Body of pancreas (tissue), 4 donors: ENCODE measurements at regions not wholly inside any gene's neighbourhood (a gene's known extent, or its start where the extent isn't known, plus 50 kb on each side); places are given as distances from the start of the nearest gene placed in this dataset.

Experiments used
- CTCF ChIP-seq, 7 experiments: fragments of 450-650 bp in 4 of 7; fragments of 200-600 bp in 3 of 7; sonication (generic) in 3 of 7; IDR thresholded peaks; one replicate each; pipeline ENCODE4 v1.5.1; 2016 to 2019; ENCODE audit warnings: antibody characterized with exemption in 7 of 7
- POLR2A ChIP-seq, 3 donors: fragments of 450-650 bp; IDR thresholded peaks; one replicate each; pipeline ENCODE4 v1.6.1; 2016; ENCODE audit warnings: antibody characterized with exemption in 3 of 3, mild to moderate bottlenecking in 2 of 3

GRCh38 chr1:47677241-47677940, 239.5 kb downstream of the FOXD2 start:
- TF ChIP-seq CTCF (IDR thresholded peaks at IDR 0.05) (no peak), POLR2A (IDR thresholded peaks at IDR 0.05) (no peak)
